ENCODE measurements at regions not wholly inside any gene's neighbourhood (a gene's known extent, or its start where the extent isn't known, plus 50 kb on each side); places are given as distances from the start of the nearest gene placed in this dataset.

DNA sequence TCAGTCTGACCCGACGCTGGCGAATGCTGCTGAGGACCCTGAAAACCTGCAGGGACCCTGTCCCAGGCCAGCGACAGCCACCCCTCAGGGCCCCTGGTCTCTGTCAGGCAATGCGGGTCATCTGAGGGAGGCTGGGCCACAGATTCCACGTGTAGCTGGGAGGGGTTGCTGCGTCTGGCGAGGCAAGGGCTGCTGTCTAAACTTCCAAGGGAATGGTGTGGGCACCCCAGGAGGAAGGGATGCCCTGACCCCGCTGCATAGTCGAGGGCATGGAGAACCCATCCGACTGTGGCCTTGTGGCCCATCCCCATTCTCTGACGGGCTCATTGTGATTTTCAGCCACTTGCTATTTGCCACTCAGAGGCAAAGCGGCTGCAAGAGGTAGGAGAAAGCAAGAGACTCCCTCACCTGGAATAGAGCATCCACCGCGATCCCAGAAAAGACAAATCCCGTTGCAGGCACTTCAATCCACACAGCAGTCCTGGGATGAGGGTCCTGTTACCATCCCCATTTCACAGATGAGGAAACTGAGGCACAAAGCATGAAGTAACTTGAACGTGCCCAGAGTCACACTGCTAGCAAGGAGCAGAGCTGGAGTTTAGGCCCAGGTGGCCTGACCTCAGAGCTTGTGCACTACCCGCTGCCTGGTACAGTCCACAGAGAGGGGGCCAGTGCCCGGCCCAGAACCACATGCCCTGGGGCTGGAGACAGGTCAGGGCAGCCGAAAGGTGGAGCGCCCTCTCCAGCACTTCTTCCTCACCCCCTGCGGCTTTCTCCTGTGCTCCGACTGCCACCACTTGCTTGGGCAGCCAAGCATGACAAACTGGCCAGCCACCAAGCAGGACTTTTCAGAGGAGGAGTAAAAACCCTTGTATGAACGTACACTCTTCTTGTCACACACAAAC lies 163.8 kb upstream of the KLF14 start:
- no peak for DNase-seq (ENCODE audit: low read depth)

DNA sequence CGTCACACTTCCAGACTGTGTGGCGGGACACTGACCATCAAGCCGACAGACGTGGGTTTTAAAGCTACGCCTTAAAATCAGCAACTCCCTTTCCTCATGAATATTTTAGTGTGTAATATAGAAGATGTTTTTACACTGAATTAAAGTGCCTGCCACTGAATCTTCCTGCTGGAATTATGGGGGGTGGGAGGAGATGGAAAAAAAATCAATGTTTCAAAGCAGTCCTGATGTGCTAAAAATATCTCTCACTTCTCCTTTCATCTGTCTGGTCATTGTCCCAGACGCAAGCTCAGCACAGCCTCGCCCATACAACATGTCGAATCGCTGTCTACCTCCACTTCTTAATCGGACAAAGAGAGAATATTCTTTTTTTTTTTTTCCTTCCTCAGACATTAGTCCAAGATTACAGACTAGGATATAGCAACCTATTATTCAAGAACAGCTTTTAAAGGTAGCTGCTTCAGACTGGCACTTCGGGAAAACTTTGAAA lies 165.1 kb upstream of the KLF14 start:
- DNase-seq (ENCODE audit: low read depth): no peak

DNA sequence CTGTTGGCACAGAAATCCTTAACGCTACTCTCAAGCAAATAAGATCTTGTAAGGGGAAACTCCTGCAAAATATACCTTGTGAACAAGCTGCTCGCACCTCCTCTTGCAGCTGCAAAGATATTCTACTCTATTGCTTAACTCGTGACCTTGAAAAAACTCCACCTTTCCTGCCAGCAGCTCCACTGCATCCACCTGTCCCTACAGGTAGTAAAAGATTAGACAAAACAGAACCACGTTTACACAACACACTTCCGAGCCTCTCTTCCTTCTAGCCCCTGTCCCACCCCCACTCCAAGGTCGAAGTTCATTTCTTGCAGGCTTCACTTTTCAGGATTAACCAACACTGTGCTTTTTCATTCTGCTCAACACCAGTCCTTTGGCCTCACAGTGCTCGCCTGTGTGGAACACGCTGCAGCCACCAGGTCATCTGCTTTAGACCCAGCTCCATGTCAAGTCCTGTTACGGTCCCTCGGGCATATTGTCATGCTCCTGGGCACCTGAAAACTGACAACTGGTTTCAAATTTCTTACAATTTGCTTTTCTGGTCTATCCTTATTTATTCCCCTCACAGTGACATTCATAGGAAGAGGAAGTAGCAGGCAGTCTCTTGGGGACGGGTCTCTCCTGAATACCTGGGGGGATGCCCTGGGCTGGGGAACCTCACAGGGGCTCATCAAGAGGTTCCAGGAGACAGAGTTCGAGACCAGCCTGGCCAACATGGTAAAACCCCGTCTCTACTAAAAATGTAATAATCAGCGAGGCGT lies 165.8 kb upstream of the KLF14 start:
- DNase-seq (ENCODE audit: low read depth): no peak

GRCh38 chr7:130900471-130901076 lies 166.6 kb upstream of the KLF14 start:
- DNase-seq (ENCODE audit: low read depth): no peak

GRCh38 chr7:130901209-130901783 lies 167.3 kb upstream of the KLF14 start:
- DNase-seq (ENCODE audit: low read depth): no peak

DNA sequence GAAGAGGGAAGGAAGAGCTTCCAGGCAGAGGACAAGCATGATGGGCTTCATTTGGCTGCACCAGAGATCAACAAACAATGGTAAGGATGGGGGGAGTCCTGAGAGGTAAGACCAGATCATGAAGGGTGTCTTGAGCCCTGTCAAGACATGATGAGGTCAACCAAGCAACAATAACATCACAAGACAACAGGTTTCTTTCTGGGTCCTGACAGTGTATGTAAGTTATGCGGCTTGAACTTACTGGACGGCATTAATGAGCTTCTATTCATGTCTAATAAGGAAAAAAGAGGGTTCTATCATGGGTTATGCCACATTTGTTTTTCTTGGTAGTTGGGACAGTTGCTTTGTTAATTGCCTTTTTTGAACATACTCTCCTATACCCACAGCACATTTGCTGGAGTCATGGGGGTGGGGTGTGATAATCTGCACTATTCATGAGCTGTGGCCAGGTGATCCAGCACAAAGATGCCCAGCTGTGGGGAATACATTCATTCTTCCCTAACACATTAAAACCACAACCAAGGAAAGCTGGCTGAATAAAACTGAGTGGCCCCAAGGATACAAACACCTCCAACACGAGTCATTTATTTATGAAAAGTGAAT lies 168.8 kb upstream of the KLF14 start:
- DNase-seq (ENCODE audit: low read depth): no peak

GRCh38 chr7:130903358-130903974 lies 169.5 kb upstream of the KLF14 start:
- no peak for DNase-seq (ENCODE audit: low read depth)

DNA sequence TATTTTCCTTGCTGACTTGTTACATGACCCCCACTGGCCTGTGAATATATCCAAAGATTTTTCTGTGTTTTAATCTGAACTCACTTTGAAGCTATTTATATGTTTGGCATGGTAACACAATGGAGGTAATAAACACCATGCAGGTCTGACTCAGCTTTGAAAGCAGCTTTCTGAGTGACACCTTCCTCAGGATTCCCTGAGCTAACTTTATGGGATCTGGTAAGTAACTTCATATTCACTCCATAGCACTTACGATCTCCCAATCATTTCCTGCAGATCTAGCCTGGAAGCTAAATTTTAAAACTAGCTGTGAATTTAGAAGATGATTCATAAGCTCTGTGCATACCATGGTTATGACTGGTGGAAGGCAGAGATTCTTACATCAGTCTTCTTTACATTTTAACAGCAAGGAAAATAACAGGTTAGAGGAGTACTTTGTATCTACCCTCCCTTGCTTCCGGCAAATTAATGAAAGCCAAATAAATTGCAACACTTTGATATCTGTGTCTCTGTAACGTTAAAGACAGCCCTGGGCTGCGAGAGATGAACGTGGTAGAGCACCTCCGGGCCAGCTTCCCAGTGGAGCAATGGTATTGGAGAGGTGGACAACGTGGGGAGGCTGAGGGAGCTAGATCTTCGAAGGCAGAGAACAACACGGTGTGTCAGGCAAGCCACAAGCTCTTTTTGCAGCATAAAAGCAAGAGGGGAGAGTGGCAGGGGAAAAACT lies 170.2 kb upstream of the KLF14 start:
- DNase-seq (ENCODE audit: low read depth): peak; percentile 91

GRCh38 chr7:130904792-130905191 lies 170.8 kb upstream of the KLF14 start:
- no peak for DNase-seq (ENCODE audit: low read depth)

DNA sequence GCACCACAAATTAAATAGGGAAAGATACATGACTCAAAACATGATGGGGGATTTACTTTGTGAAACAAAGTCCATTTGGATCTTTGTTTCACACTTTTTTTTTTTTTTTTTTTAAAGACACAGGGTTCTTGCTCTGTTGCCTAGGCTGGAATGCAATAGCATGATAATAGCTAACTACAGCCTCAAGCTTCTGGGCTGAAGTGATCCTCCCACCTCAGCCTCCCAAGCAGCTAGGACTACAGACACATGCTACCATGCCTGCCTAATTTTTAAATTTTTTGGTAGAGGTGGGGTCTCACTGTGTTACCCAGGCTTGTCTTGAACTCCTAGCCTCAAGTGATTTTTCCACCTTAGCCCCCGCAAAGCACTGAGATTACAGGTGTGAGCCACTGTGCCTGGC lies 172.6 kb upstream of the KLF14 start:
- no peak for DNase-seq (ENCODE audit: low read depth)

DNA sequence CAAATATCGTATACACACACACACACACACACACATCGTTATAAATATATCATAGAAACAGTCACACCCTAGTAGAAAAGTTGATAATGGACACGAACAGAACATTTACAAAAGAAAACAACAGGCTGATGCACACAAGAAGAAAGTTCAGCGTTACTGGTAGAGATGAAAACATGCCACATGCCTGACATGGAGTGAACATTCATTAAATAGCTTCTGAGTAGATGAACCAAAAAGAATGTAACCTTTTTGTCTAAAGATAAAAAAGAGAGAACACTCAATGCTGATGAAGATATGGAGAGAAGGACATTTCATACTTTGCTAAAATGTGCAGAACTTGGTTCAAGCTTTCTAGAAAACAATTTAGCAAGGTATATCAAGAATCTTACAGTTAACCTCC lies 173.4 kb upstream of the KLF14 start:
- DNase-seq (ENCODE audit: low read depth): no peak

GRCh38 chr7:130908345-130909160 lies 174.5 kb upstream of the KLF14 start:
- no peak for DNase-seq (ENCODE audit: low read depth)

DNA sequence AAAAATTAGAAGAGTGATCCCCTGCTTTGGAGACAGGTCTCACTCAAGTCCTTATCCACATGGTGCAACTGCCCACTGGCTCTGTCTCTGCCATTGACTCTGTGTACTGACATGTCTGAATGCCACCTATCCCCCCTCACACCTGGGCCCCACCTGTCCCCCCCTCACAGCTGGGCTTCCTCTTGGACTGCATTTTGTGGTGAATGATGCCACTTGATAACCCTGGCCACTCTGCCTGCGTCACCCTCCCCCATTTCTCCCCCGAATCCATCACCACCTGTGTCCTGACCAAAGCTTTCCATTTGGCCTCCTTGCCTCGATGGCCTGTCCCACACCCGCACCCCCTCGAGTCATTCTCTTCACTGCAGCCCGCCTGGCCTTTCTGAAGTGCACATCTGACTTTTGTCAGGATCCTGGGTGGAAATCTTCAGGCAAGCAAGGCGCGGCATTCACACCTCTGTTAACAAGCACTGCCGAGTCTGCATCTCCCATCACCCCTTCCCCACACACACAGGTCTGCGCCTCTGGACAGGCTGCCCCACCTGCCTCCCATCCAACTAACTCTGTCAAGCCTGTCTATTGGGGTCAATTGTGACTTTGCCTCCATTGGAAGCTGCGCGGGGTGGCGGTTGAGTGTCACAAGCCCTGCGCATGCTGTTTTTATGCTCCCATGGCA lies 175.3 kb upstream of the KLF14 start:
- no peak for DNase-seq (ENCODE audit: low read depth)

- no peak for DNase-seq (ENCODE audit: low read depth)
Measured at GRCh38 chr7:130909881-130910672, 176.1 kb upstream of the KLF14 start.

- DNase-seq (ENCODE audit: low read depth): no peak
Measured at GRCh38 chr7:130910949-130911944, 177.2 kb upstream of the KLF14 start.

DNA sequence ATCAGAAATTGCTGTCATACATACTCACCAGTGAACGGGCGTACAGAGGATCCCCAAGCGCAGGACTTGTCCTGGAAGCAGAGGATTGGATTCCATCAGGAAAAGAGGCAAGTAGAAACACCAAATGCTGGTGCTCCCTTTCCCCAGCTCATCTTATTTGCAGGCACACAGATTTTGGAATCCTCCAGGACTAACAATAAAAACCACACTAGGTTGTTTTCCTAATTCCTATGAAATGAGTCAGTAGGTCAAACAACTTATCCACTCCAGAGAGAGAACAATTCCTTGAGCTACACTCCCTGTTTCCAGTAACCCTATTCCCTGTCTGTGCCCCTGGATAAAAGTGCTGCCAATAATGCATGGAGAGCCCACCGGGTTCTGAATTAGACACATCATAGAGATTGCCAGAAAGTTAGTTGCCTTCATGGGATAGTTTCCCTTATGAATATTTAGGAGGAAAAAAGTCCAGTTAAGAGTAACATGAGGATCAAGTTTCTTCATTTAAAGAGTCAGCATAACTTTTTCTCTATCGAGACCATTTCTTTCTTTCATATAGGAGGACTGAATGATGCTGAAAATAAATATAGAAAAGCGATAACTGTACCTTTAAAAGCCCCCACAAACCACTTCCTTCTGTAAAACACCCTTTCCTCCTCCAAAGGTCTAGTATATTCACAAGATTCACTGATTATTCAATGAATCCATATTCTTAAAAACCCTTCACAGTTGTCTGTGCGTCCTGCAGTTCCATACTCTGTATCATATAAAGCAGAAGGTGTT lies 178.3 kb upstream of the KLF14 start:
- DNase-seq (ENCODE audit: low read depth): no peak
